Thyroid gland (tissue), 4 donors: ENCODE measurements at regions not wholly inside any gene's neighbourhood (a gene's known extent, or its start where the extent isn't known, plus 50 kb on each side); places are given as distances from the start of the nearest gene placed in this dataset.

ENCODE experiments used
- POLR2A ChIP-seq, 2 donors: fragments of 450-650 bp; IDR thresholded peaks; one replicate each; pipeline ENCODE4 v1.6.1; 2017; ENCODE audit warnings: antibody characterized with exemption in 2 of 2, mild to moderate bottlenecking in 2 of 2, moderate library complexity in 1 of 2
- TF ChIP-seq, protein P1 (sequence below), 6 experiments: fragments of 200-600 bp in 3 of 6; fragments of 450-650 bp in 3 of 6; sonication (generic) in 3 of 6; IDR thresholded peaks; one replicate each; pipeline ENCODE4 v1.5.1; 2016 to 2019; ENCODE audit warnings: antibody characterized with exemption in 6 of 6, mild to moderate bottlenecking in 2 of 6, inconsistent platforms in 1 of 6, moderate library complexity in 1 of 6

DNA sequence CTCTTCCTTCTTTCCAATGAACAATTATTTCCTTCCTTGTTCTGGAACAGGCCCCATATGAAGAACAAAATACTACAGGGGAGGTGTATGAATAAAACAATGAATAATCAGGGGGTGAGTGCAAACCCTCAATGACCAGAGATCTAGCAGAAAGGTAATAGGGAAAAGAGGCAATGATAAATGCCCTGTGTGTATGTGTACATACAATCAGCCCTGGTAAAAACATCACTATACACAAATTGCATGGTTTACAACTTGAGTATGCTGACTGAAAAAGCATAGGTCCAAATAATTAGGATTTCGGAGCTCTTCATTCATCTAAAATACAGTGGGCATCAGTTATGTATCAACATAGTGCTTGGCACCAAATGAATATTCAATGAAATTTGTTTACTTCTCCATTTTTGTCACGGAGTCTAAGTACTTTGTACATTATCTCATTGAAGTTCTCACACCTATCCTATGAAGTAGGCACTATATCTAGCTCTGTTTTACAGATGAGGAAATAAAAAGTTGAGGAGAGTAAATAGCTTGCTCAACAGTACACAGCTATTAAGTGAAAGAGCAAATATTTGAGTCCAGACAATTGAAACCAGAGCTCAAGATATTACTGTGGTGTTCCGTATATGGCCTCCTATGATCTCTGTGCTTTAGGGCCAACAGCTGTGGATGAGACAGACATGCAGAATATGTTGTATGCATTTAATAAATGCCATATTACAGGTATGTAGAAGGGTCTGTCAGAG is 1065.4 kb downstream of the SORCS3 start:
- TF ChIP-seq, protein P1, sequence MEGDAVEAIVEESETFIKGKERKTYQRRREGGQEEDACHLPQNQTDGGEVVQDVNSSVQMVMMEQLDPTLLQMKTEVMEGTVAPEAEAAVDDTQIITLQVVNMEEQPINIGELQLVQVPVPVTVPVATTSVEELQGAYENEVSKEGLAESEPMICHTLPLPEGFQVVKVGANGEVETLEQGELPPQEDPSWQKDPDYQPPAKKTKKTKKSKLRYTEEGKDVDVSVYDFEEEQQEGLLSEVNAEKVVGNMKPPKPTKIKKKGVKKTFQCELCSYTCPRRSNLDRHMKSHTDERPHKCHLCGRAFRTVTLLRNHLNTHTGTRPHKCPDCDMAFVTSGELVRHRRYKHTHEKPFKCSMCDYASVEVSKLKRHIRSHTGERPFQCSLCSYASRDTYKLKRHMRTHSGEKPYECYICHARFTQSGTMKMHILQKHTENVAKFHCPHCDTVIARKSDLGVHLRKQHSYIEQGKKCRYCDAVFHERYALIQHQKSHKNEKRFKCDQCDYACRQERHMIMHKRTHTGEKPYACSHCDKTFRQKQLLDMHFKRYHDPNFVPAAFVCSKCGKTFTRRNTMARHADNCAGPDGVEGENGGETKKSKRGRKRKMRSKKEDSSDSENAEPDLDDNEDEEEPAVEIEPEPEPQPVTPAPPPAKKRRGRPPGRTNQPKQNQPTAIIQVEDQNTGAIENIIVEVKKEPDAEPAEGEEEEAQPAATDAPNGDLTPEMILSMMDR (IDR thresholded peaks at IDR 0.05), result no peak
- TF ChIP-seq POLR2A (IDR thresholded peaks at IDR 0.05), result no peak
